Memory B cell (primary cell): ENCODE measurements at regions not wholly inside any gene's neighbourhood (a gene's known extent, or its start where the extent isn't known, plus 50 kb on each side); places are given as distances from the start of the nearest gene placed in this dataset.
"Not testable (repeated sequence)": the region's sequence is repeated elsewhere in the genome, so short reads cannot be mapped to it uniquely, and the experiment has no call there.

Experiments used
- ATAC-seq: fragments of 150-1000 bp; cut with Tn5 transposase; 2 replicates; pipeline ENCODE4 v1.10.0; 2021; ENCODE audit warnings: low read depth, mild to moderate bottlenecking, moderate library complexity
- DNase-seq, 2 donors: peaks; one replicate each; pipeline ENCODE4 v3.0.0; 2022; ENCODE audit warnings: low spot score in 2 of 2
- H3K27ac Mint-ChIP-seq: one replicate; pipeline ENCODE4 v1.8.0; 2022; ENCODE audit warnings: mild to moderate bottlenecking, moderate library complexity, mixed read lengths
- H3K27me3 Mint-ChIP-seq: one replicate; pipeline ENCODE4 v1.8.0; 2022; ENCODE audit warnings: mixed read lengths
- H3K36me3 Mint-ChIP-seq: one replicate; pipeline ENCODE4 v1.8.0; 2022; ENCODE audit warnings: mild to moderate bottlenecking, mixed read lengths
- H3K4me1 Mint-ChIP-seq: one replicate; pipeline ENCODE4 v1.8.0; 2022; ENCODE audit warnings: mixed read lengths
- H3K4me3 Mint-ChIP-seq: one replicate; pipeline ENCODE4 v1.8.0; 2022; ENCODE audit warnings: mild to moderate bottlenecking, moderate library complexity, mixed read lengths
- H3K9me3 Mint-ChIP-seq: one replicate; pipeline ENCODE4 v1.8.0; 2022; ENCODE audit warnings: mixed read lengths

DNA sequence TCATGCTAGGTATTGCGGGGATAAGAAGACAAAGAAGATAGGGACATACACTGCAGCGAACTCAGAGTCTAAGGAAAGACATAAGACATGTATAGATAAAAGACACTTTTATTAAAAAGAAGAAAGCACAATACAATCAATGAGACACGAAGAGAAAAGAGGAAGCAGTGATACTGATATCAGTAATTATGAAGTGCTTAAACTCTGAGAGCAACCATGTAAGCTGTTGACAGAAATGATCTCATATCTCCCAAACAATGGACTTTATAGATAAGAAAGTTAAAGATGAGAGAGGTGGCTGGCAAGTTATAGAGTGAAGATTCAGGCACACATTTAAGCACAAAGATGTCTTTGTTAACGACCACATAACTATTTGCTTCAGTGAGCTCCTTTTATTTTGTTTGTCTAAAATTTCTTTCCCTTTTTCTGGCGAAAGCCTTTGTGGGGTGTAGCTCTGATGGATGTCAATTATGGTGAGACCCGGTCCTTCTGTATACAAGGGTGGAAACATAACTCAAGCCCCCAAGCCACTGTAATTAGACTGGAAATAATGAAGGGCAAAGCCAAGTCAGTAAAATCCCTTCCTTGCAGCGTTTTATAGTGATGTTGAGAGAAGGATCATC lies 818.0 kb upstream of the SLC10A2 start:
- H3K4me3 Mint-ChIP-seq = no peak overlapping the region
- no peaks in the 10 kb centered on the region for H3K36me3 Mint-ChIP-seq
- no peaks in the 10 kb centered on the region for H3K27me3 Mint-ChIP-seq
- ATAC-seq = no peak
- H3K27ac Mint-ChIP-seq = no peak overlapping the region
- H3K9me3 Mint-ChIP-seq = peaks cover 5% of the 10 kb centered on the region
- H3K4me1 Mint-ChIP-seq = no peaks in the 10 kb centered on the region
- DNase-seq = no peak

DNA sequence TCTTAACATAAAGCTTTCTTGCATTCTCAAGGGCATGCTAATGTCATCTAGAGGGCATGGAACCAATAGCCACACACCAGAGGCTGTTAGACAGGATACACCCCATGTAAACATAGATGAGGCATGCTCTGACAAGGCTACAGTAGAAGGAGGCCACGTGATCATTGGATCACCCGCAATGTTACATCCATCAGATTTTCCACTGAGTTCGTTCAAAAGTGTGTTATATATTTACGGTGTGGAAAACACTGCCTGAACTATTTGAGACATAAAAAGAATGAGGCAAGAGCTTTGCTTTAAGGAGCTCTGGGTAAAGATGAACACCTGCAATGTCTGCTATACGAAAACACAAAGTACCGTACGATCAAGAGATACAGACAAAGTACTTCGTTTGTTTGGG lies 817.5 kb upstream of the SLC10A2 start:
- no peak for DNase-seq
- no peak overlapping the region for H3K4me3 Mint-ChIP-seq
- H3K4me1 Mint-ChIP-seq = no peaks in the 10 kb centered on the region

DNA sequence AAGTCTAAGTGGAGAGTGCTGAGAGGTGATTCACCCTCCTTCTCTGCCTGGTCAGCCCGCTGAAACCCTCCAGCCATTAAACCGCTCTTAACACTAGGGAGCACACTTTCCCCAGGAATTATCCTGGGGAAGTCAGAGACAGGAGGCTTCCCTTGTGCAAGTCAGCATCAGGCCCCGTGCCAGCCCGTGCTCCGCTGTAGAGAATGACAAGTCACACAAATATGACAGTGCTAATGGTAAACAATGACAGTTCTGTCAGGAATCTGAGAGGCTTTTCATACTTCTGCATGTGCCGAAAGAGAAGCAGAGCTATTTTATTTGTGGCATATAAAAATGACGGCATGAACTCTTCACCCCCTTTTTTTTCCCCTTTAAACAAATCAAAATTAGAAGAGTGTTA lies 816.9 kb upstream of the SLC10A2 start:
- no peak overlapping the region for H3K4me3 Mint-ChIP-seq

More for the DNA sequence above, 817.5 kb upstream of the SLC10A2 start:
- H3K36me3 Mint-ChIP-seq = no peaks in the 10 kb centered on the region
- H3K27me3 Mint-ChIP-seq = no peaks in the 10 kb centered on the region
- ATAC-seq = no peak
- H3K9me3 Mint-ChIP-seq = peaks cover 5% of the 10 kb centered on the region
- H3K27ac Mint-ChIP-seq = no peak overlapping the region

DNA sequence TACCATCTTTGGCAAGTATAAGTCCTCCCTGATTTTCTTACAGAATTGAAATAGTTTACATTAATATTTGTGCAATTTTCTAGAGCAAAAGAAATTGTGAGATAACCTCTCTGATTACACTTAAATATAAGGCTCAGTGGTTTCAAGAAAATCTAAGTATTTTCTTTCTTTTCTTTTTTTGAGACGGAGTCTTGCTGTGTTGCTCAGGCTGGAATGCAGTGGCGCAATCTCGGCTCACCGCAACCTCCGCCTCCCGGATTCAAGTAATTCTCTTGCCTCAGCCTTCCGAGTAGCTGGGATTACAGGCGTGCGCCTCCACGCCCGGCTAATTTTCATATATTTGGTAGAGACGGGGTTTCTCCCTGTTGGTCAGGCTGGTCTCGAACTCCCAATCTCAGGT lies 813.9 kb upstream of the SLC10A2 start:
- H3K9me3 Mint-ChIP-seq, ATAC-seq, H3K27me3 Mint-ChIP-seq: not testable (repeated sequence)

More for the DNA sequence above, 816.9 kb upstream of the SLC10A2 start:
- Mint-ChIP-seq H3K9me3 (peaks cover 5% of the 10 kb centered on the region), H3K36me3 (no peaks in the 10 kb centered on the region), H3K4me1 (no peaks in the 10 kb centered on the region), H3K27me3 (no peaks in the 10 kb centered on the region), H3K27ac (no peak overlapping the region)
- ATAC-seq = no peak
- no peak for DNase-seq

DNA sequence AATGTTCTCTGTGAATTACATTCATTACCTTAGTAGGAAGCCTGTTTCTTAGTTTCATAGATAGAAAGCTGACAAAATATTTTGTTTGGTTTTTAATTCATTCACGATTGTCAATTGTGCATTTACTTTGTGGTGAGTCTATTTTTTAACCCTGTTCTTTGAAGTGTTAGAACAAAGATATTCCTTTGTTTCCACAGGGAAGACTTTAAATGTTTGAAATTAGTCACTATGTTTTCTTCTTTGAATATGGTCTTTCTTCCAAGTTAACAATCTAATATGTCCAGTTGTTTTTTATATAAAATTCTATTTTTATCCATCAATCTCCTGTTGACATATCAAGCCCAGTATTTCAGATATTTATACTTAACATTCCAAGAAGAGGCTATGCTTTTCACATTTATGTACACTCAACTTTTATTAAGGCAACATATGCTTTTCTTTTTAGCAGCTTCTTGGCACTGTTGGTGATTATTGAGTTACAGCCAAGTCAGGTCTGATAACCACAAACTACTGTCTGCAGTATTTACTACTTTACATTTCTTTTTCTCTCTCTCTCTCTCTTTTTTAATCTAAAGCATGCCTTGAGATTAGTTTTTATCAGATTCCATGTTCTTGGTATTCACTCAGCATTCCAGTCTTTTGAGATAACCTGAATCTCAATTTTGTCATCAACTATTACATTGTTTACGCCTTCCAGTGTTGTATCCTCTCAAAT lies 812.8 kb upstream of the SLC10A2 start:
- H3K27ac Mint-ChIP-seq = no peak overlapping the region
- no peak for DNase-seq
- no peaks in the 10 kb centered on the region for H3K4me1 Mint-ChIP-seq
- no peak for ATAC-seq
- H3K9me3 Mint-ChIP-seq = peaks cover 4% of the 10 kb centered on the region
- H3K4me3 Mint-ChIP-seq = no peak overlapping the region
- no peaks in the 10 kb centered on the region for H3K27me3 Mint-ChIP-seq
- H3K36me3 Mint-ChIP-seq = no peaks in the 10 kb centered on the region

More for the DNA sequence above, 813.9 kb upstream of the SLC10A2 start:
- not testable (repeated sequence) for DNase-seq, H3K4me3 Mint-ChIP-seq, H3K27ac Mint-ChIP-seq, H3K36me3 Mint-ChIP-seq, H3K4me1 Mint-ChIP-seq

DNA sequence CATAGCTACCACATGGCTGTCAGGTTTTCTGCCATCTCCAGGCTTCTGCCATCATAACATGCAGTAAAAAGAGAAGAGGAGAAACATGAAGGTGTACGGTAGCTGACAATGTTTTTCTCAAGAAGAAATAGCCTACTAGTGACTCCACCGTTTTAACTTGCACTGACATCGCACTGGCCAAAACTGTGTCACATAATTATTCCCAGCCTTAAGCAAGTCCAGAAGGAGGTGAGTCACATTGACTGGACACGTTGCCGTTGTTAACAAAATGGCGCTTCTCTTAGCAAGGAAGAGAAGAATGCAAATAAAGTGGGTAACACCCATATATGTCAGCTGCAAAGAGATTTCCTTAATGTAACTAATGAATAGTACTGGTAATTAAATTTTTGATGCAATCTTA lies 810.4 kb upstream of the SLC10A2 start:
- no peaks in the 10 kb centered on the region for H3K36me3 Mint-ChIP-seq
- no peaks in the 10 kb centered on the region for H3K27me3 Mint-ChIP-seq
- DNase-seq (no peak), ATAC-seq (no peak)
- H3K9me3 Mint-ChIP-seq = no peaks in the 10 kb centered on the region
- H3K4me3 Mint-ChIP-seq = no peak overlapping the region
- no peak overlapping the region for H3K27ac Mint-ChIP-seq
- no peaks in the 10 kb centered on the region for H3K4me1 Mint-ChIP-seq

DNA sequence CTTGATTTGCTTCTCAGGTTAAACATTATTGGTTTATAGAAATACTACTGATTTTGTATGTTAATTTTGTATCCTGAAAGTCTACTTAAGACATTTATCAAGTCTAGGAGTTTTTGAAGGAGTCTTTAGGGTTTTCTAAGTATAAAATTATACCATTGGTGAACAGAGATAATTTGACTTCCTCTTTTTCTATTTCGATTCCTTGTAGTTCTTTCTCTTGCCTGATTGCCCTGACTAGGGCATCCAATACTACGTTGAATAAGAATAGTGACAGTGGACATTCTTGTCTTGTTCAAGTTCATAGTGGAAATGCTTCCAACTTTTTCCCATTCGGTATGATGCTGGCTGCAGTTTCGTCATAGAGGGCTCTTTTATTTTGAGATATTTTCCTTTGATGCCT lies 807.5 kb upstream of the SLC10A2 start:
- no peaks in the 10 kb centered on the region for H3K9me3 Mint-ChIP-seq
- H3K4me1 Mint-ChIP-seq = no peaks in the 10 kb centered on the region

DNA sequence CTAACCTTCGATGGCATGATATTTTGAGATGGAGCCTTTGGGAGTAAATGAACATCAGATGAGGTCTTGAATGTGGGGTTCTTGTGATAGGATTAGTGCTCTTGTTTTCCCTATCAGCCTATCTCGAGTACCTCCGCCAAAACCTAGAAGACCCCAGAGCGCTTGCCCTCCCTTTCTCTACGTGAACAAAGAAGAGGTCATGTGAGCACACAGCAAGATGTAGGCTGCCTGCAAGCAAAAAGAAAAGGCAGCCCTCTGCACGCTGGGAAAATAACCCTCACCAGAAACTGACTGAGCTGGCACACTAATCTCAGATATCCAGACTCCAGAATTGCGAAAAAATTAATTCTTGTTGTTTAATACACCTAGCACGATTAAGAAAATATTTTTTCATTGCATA lies 799.8 kb upstream of the SLC10A2 start:
- ATAC-seq = no peak
- DNase-seq = no peak
- no peaks in the 10 kb centered on the region for H3K27me3 Mint-ChIP-seq
- H3K4me3 Mint-ChIP-seq = no peak overlapping the region
- peaks cover 4% of the 10 kb centered on the region for H3K9me3 Mint-ChIP-seq
- no peaks in the 10 kb centered on the region for H3K36me3 Mint-ChIP-seq
- H3K4me1 Mint-ChIP-seq = no peaks in the 10 kb centered on the region
- no peak overlapping the region for H3K27ac Mint-ChIP-seq

More for the DNA sequence above, 807.5 kb upstream of the SLC10A2 start:
- Mint-ChIP-seq H3K4me3 (no peak overlapping the region), H3K36me3 (no peaks in the 10 kb centered on the region), H3K27ac (no peak overlapping the region), H3K27me3 (no peaks in the 10 kb centered on the region)
- no peak for DNase-seq
- no peak for ATAC-seq

DNA sequence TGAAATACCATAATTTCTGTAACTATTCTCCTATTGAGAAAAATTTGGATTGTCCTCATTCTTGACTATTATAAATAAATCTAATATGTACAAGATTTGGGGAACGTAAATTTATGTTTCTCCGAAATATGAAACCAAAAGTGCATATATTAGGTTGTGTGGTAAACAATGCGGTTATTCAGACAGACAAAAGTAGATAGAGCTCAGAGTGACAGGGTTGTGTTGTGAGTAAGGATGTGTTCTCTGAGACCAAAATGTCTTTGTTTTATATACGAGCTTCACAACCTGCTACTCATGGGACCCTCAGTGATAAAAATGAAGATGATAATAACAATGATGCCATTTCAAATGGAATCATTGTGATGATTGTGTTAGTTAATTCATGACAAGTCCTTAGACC lies 796.3 kb upstream of the SLC10A2 start:
- H3K36me3 Mint-ChIP-seq = no peaks in the 10 kb centered on the region
- H3K27me3 Mint-ChIP-seq = no peaks in the 10 kb centered on the region
- no peaks in the 10 kb centered on the region for H3K4me1 Mint-ChIP-seq
- H3K27ac Mint-ChIP-seq = no peak overlapping the region
- H3K4me3 Mint-ChIP-seq = no peak overlapping the region
- H3K9me3 Mint-ChIP-seq = peaks cover 4% of the 10 kb centered on the region
- ATAC-seq (no peak), DNase-seq (no peak)

DNA sequence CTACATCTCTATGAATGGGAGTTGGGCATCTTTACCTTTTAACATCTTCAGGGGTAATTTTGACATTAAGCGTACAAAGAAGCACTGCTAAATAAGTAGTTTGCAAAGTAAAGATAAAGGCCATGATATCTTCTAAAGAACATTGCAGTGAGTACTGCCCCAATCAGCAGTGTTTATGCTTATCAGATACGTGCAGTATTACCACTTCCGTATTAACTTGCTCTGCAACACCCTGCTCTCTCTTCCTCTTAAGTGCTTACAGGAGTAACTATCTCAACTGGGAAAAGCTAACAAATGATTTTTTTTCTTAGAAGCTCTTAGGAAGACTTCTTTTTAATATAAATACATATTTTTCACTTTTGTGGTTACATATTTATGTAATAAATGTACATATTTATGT lies 793.7 kb upstream of the SLC10A2 start:
- Mint-ChIP-seq H3K4me1 (no peaks in the 10 kb centered on the region), H3K36me3 (no peaks in the 10 kb centered on the region), H3K27ac (no peak overlapping the region), H3K9me3 (no peaks in the 10 kb centered on the region), H3K4me3 (no peak overlapping the region), H3K27me3 (no peaks in the 10 kb centered on the region)
- ATAC-seq (no peak), DNase-seq (no peak)

DNA sequence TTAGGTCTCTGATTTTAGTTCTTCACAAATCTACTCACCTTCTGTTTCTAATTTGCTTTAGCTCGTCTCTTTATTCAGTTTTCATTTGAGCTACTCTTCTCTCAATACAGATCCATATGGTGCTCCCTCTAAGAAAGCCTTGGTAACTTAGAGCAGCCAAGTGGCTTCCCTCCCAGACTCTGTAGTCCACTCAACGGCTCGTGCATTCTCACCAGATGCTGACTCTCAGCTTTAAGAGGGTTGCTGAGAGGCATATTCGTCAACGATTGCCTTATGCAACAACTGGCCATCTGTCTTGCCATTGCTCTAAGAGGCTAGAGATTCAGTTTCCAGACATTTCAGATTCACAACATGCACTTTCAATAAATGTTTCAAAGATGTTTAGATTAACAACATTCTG lies 785.8 kb upstream of the SLC10A2 start:
- Mint-ChIP-seq H3K9me3 (peaks cover 3% of the 10 kb centered on the region), H3K27me3 (no peaks in the 10 kb centered on the region), H3K36me3 (no peaks in the 10 kb centered on the region), H3K4me3 (no peak overlapping the region), H3K4me1 (no peaks in the 10 kb centered on the region), H3K27ac (no peak overlapping the region)
- ATAC-seq (no peak), DNase-seq (no peak)

DNA sequence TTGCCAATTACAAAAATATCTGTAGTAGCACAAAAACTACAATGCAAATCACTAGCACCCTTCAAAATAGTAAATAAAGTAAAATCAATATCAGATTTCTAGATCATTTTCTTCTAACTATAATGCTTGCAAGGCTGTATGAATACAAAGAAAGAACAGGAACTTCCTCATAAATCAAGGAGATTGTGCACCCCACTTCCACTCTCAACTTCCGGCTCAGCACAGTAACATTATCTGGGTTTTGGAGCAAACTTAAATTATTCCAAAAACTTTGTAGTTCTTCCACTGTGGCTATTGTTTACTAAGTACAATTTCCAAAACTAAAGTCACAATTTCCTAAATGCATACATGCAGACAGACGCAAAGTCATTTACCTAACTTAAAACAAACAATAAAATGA lies 778.3 kb upstream of the SLC10A2 start:
- Mint-ChIP-seq H3K27me3 (no peaks in the 10 kb centered on the region), H3K4me3 (no peak overlapping the region), H3K4me1 (no peaks in the 10 kb centered on the region), H3K36me3 (no peaks in the 10 kb centered on the region), H3K27ac (no peak overlapping the region), H3K9me3 (peaks cover 8% of the 10 kb centered on the region)
- DNase-seq (no peak), ATAC-seq (no peak)

DNA sequence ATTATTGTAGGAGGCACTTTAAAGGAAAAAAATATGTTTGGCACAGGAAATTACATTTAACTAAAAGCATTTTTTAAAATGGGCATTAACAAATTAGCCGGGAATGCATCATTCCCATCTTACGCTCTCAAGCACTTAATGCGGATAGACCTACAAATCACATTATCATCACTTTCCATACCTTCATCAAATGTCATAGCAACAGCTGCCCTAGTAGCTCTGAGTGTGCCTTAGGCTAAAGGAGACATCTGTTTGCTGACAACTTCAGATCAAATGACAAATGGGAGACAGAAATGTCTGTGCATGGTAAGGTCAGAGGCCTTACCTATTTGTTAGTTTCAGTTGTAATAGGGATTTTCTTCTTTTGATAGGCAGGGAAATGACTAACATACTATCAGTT lies 773.2 kb upstream of the SLC10A2 start:
- Mint-ChIP-seq H3K9me3 (no peaks in the 10 kb centered on the region), H3K4me1 (no peaks in the 10 kb centered on the region), H3K4me3 (no peak overlapping the region), H3K27ac (no peak overlapping the region), H3K27me3 (no peaks in the 10 kb centered on the region), H3K36me3 (no peaks in the 10 kb centered on the region)
- DNase-seq (no peak), ATAC-seq (no peak)

DNA sequence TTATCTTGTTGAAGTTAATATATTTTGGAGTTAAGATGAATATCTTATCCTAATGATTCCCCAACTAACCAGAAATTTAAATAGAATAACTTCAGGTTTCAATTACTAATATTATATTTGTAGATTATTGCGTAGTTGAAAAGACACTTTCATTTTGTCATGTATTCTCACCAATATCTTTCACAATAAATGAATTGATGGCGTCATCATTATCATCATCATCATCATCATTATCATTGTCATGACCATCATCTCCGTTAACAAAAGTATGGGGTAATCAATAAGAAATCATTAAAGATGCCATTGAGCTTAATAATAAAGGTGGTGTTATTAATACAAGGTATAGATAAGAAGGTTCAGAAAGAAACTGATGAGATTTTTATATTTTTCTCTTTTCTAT lies 768.8 kb upstream of the SLC10A2 start:
- H3K27me3 Mint-ChIP-seq = no peaks in the 10 kb centered on the region
- H3K4me3 Mint-ChIP-seq = no peak overlapping the region
- peaks cover 6% of the 10 kb centered on the region for H3K9me3 Mint-ChIP-seq
- DNase-seq (no peak), ATAC-seq (no peak)
- no peaks in the 10 kb centered on the region for H3K36me3 Mint-ChIP-seq
- H3K4me1 Mint-ChIP-seq = no peaks in the 10 kb centered on the region
- H3K27ac Mint-ChIP-seq = no peak overlapping the region

DNA sequence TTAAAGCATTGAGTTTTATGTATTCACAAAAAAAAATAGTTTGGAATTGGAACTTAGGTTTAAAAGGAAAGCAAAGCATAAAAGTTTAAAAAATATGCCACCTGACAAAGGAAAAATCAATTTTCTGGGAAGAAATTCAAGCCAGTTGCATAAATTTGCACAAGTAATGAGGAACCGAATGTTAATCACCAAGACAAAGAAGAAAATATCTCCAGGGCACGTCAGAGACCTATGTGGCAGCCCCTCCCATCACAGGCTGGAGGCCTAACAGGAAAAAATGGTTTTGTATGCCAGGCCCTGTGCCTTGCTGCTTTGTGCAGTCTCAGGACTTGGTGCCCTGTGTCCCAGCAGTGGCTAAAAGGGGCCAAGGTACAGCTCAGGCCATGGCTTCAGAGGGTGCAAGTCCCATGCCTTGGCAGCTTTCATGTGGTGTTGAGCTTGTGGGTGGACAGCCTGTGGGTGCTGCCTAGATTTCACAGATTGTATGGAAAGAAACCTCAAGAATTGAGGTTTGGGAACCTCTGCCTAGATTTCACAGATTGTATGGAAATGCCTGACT lies 767.2 kb upstream of the SLC10A2 start:
- H3K4me1 Mint-ChIP-seq = no peaks in the 10 kb centered on the region
- H3K27me3 Mint-ChIP-seq = no peaks in the 10 kb centered on the region
- H3K27ac Mint-ChIP-seq = no peak overlapping the region
- H3K36me3 Mint-ChIP-seq = no peaks in the 10 kb centered on the region
- DNase-seq = no peak
- no peak overlapping the region for H3K4me3 Mint-ChIP-seq
- ATAC-seq = no peak
- peaks cover 6% of the 10 kb centered on the region for H3K9me3 Mint-ChIP-seq
